SK-N-SH treated with all-trans-retinoic acid at 6 μM for 48 hours (cell line): ENCODE measurements at regions not wholly inside any gene's neighbourhood (a gene's known extent, or its start where the extent isn't known, plus 50 kb on each side); places are given as distances from the start of the nearest gene placed in this dataset.

ENCODE experiments used
- ATAC-seq: fragments of 200-7000 bp; cut with Tn5 transposase; 3 replicates; pipeline ENCODE4 v1.9.1; 2020; ENCODE audit warnings: mild to moderate bottlenecking, moderate library complexity
- ARNTL ChIP-seq: fragments of 450-650 bp; formaldehyde crosslinking; IDR thresholded peaks from 2 replicates; pipeline ENCODE4 v1.5.0; 2020; ENCODE audit warnings: low read depth, mild to moderate bottlenecking, moderate library complexity, borderline replicate concordance
- BACH2 ChIP-seq: fragments of 250-450 bp; sonication (Bioruptor Pico); IDR thresholded peaks from 2 replicates; pipeline ENCODE4 v1.9.0; 2021; ENCODE audit warnings: mild to moderate bottlenecking, borderline replicate concordance
- CSDC2 ChIP-seq: fragments of 250-450 bp; sonication (Bioruptor Pico); IDR thresholded peaks from 2 replicates; pipeline ENCODE4 v1.5.0; 2020; ENCODE audit warnings: mild to moderate bottlenecking, moderate library complexity
- ESRRG ChIP-seq: fragments of 250-450 bp; sonication (Bioruptor Pico); IDR thresholded peaks from 2 replicates; pipeline ENCODE4 v1.6.1; 2021; ENCODE audit warnings: mild to moderate bottlenecking
- ISL1 ChIP-seq: fragments of 250-450 bp; sonication (Bioruptor Pico); IDR thresholded peaks from 2 replicates; pipeline ENCODE4 v2.1.2; 2022; ENCODE audit warnings: mild to moderate bottlenecking, moderate library complexity
- OSR1 ChIP-seq: fragments of 250-450 bp; sonication (Bioruptor Pico); IDR thresholded peaks from 2 replicates; pipeline ENCODE4 v1.8.0; 2022; ENCODE audit warnings: moderate library complexity, mild to moderate bottlenecking, inconsistent platforms
- PPARA ChIP-seq: fragments of 250-450 bp; sonication (Bioruptor Pico); IDR thresholded peaks from 2 replicates; pipeline ENCODE4 v1.5.0; 2020; ENCODE audit warnings: mild to moderate bottlenecking, borderline replicate concordance
- RARB ChIP-seq: fragments of 250-450 bp; sonication (Bioruptor Pico); IDR thresholded peaks from 2 replicates; pipeline ENCODE4 v1.8.0; 2021; ENCODE audit warnings: mild to moderate bottlenecking, moderate library complexity
- SNAI2 ChIP-seq: fragments of 250-450 bp; sonication (Bioruptor Pico); IDR thresholded peaks from 2 replicates; pipeline ENCODE4 v1.5.0; 2020; ENCODE audit warnings: mild to moderate bottlenecking, moderate library complexity
- TCF4 ChIP-seq: fragments of 250-450 bp; sonication (Bioruptor Pico); IDR thresholded peaks from 2 replicates; pipeline ENCODE4 v1.8.0; 2021; ENCODE audit warnings: mild to moderate bottlenecking, moderate library complexity, borderline replicate concordance
- TOX ChIP-seq: fragments of 250-450 bp; sonication (Bioruptor Pico); IDR thresholded peaks from 2 replicates; pipeline ENCODE4 v1.8.0; 2021; ENCODE audit warnings: mild to moderate bottlenecking, moderate library complexity, borderline replicate concordance
- ZC3H10 ChIP-seq: fragments of 250-450 bp; sonication (Bioruptor Pico); IDR thresholded peaks from 2 replicates; pipeline ENCODE4 v1.5.1; 2021; ENCODE audit warnings: mild to moderate bottlenecking, moderate library complexity
- ZFP3 ChIP-seq: fragments of 250-450 bp; sonication (Bioruptor Pico); IDR thresholded peaks from 2 replicates; pipeline ENCODE4 v1.5.0; 2020; ENCODE audit warnings: mild to moderate bottlenecking, moderate library complexity
- ZFP30 ChIP-seq: fragments of 450-650 bp; formaldehyde crosslinking; IDR thresholded peaks from 2 replicates; pipeline ENCODE4 v1.5.0; 2022; ENCODE audit warnings: mild to moderate bottlenecking, moderate library complexity
- ZNF565 ChIP-seq: fragments of 450-650 bp; formaldehyde crosslinking; conservative IDR thresholded peaks from 2 replicates; pipeline ENCODE4 v1.5.0; 2020; ENCODE audit warnings: low read depth, mild to moderate bottlenecking, moderate library complexity
- ZNF70 ChIP-seq: fragments of 450-650 bp; formaldehyde crosslinking; IDR thresholded peaks from 2 replicates; pipeline ENCODE4 v1.5.0; 2020; ENCODE audit warnings: mild to moderate bottlenecking, moderate library complexity
- TF ChIP-seq, protein P1 (sequence below): fragments of 250-450 bp; sonication (Bioruptor Pico); IDR thresholded peaks from 2 replicates; pipeline ENCODE4 v1.5.1; 2020; ENCODE audit warnings: low read depth, mild to moderate bottlenecking, moderate library complexity
- TF ChIP-seq, protein P2 (sequence below): fragments of 250-450 bp; sonication (Bioruptor Pico); IDR thresholded peaks from 2 replicates; pipeline ENCODE4 v1.8.0; 2020; ENCODE audit warnings: mild to moderate bottlenecking, moderate library complexity, borderline replicate concordance
- TF ChIP-seq, protein P3 (sequence below): fragments of 250-450 bp; sonication (Bioruptor Pico); IDR thresholded peaks from 2 replicates; pipeline ENCODE4 v1.5.0; 2020; ENCODE audit warnings: mild to moderate bottlenecking, moderate library complexity
- TF ChIP-seq, protein P4 (sequence below): fragments of 250-450 bp; sonication (Bioruptor Pico); IDR thresholded peaks from 2 replicates; pipeline ENCODE4 v1.8.0; 2021; ENCODE audit warnings: low read depth, mild to moderate bottlenecking, moderate library complexity, borderline replicate concordance

DNA sequence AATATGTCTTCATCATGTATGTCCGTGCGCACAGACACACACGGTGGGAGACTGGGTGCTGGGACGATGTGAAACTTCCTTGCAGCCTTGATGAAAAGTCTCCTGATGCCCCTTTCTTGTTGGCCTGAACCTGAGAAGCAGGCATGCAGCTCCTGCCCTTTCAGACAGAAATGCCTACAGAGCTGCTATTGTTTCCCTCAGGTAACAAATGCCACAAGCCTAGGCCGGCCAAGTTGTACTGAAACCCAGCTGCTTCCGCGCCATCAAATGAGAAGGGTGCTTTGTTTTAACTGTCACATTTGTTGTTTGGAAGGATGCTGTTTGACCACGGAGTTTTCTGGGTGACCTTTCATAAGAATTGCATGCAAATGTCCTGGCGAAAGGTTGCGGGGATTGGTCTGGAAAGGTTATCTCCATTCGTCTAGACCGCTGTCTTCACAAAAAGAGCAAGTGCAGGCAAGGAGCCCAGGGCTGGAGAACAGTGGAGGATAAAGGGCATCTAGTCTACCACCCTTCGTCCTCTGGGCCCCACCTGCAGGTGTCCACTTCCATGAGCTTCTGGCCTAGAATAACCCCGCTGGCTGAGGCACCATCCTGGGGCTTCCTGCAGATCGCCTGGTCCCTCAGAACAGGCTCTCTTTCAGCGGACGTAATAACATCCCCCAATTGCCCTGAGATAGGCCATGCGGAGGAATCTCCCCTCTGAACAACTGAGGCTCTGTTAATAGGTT, 197.2 kb downstream of the SEMA6A start:
- TF ChIP-seq ZFP3 (CRISPR knock-in tag) (no peak), SNAI2 (CRISPR knock-in tag) (no peak), ARNTL (CRISPR knock-in tag) (no peak)
- TF ChIP-seq, protein P1, sequence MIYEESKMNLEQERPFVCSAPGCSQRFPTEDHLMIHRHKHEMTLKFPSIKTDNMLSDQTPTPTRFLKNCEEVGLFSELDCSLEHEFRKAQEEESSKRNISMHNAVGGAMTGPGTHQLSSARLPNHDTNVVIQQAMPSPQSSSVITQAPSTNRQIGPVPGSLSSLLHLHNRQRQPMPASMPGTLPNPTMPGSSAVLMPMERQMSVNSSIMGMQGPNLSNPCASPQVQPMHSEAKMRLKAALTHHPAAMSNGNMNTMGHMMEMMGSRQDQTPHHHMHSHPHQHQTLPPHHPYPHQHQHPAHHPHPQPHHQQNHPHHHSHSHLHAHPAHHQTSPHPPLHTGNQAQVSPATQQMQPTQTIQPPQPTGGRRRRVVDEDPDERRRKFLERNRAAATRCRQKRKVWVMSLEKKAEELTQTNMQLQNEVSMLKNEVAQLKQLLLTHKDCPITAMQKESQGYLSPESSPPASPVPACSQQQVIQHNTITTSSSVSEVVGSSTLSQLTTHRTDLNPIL (CRISPR knock-in tag): no peak
- no peak for ATAC-seq

DNA sequence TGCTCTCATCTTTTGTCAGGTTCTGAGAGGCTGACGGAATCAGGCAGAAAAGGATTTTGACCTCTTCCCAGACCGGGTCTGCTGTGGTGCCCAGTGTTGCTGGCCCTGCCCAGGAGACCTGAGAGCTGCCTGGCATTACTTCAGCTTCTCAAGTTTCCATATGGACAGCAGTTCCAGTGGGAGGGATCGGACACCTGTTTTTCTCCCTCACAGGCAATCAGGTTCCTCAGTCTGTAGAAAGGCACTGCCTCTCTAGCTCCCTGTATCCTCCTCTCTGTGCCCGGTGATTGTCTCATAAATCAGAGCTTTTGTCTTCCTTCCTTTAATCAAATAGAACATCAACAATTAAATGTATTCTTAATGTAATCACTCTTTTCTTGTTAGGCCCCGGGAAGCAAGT, 198.7 kb downstream of the SEMA6A start:
- ATAC-seq: no peak
- no peak for TF ChIP-seq ARNTL (CRISPR knock-in tag)
- TF ChIP-seq, protein P2, sequence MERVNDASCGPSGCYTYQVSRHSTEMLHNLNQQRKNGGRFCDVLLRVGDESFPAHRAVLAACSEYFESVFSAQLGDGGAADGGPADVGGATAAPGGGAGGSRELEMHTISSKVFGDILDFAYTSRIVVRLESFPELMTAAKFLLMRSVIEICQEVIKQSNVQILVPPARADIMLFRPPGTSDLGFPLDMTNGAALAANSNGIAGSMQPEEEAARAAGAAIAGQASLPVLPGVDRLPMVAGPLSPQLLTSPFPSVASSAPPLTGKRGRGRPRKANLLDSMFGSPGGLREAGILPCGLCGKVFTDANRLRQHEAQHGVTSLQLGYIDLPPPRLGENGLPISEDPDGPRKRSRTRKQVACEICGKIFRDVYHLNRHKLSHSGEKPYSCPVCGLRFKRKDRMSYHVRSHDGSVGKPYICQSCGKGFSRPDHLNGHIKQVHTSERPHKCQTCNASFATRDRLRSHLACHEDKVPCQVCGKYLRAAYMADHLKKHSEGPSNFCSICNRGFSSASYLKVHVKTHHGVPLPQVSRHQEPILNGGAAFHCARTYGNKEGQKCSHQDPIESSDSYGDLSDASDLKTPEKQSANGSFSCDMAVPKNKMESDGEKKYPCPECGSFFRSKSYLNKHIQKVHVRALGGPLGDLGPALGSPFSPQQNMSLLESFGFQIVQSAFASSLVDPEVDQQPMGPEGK: no peak
- TF ChIP-seq, protein P3, sequence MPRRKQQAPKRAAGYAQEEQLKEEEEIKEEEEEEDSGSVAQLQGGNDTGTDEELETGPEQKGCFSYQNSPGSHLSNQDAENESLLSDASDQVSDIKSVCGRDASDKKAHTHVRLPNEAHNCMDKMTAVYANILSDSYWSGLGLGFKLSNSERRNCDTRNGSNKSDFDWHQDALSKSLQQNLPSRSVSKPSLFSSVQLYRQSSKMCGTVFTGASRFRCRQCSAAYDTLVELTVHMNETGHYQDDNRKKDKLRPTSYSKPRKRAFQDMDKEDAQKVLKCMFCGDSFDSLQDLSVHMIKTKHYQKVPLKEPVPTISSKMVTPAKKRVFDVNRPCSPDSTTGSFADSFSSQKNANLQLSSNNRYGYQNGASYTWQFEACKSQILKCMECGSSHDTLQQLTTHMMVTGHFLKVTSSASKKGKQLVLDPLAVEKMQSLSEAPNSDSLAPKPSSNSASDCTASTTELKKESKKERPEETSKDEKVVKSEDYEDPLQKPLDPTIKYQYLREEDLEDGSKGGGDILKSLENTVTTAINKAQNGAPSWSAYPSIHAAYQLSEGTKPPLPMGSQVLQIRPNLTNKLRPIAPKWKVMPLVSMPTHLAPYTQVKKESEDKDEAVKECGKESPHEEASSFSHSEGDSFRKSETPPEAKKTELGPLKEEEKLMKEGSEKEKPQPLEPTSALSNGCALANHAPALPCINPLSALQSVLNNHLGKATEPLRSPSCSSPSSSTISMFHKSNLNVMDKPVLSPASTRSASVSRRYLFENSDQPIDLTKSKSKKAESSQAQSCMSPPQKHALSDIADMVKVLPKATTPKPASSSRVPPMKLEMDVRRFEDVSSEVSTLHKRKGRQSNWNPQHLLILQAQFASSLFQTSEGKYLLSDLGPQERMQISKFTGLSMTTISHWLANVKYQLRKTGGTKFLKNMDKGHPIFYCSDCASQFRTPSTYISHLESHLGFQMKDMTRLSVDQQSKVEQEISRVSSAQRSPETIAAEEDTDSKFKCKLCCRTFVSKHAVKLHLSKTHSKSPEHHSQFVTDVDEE: no peak
- TF ChIP-seq RARB (CRISPR knock-in tag): no peak
- no peak for TF ChIP-seq ESRRG (CRISPR knock-in tag)
- TF ChIP-seq, protein P4, sequence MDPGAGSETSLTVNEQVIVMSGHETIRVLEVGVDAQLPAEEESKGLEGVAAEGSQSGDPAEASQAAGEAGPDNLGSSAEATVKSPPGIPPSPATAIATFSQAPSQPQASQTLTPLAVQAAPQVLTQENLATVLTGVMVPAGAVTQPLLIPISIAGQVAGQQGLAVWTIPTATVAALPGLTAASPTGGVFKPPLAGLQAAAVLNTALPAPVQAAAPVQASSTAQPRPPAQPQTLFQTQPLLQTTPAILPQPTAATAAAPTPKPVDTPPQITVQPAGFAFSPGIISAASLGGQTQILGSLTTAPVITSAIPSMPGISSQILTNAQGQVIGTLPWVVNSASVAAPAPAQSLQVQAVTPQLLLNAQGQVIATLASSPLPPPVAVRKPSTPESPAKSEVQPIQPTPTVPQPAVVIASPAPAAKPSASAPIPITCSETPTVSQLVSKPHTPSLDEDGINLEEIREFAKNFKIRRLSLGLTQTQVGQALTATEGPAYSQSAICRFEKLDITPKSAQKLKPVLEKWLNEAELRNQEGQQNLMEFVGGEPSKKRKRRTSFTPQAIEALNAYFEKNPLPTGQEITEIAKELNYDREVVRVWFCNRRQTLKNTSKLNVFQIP (CRISPR knock-in tag): no peak
- no peak for TF ChIP-seq TCF4 (CRISPR knock-in tag)
- TF ChIP-seq BACH2 (CRISPR knock-in tag): no peak
- no peak for TF ChIP-seq ZNF70 (CRISPR knock-in tag)
- TF ChIP-seq ZC3H10 (CRISPR knock-in tag): no peak
- TF ChIP-seq ISL1 (CRISPR knock-in tag): no peak
- no peak for TF ChIP-seq ZNF565 (CRISPR knock-in tag)
- TF ChIP-seq PPARA (CRISPR knock-in tag): no peak
- no peak for TF ChIP-seq ZFP30
- TF ChIP-seq TOX (CRISPR knock-in tag): no peak
- TF ChIP-seq CSDC2: no peak
- TF ChIP-seq, all 23 proteins: peak for 0

DNA sequence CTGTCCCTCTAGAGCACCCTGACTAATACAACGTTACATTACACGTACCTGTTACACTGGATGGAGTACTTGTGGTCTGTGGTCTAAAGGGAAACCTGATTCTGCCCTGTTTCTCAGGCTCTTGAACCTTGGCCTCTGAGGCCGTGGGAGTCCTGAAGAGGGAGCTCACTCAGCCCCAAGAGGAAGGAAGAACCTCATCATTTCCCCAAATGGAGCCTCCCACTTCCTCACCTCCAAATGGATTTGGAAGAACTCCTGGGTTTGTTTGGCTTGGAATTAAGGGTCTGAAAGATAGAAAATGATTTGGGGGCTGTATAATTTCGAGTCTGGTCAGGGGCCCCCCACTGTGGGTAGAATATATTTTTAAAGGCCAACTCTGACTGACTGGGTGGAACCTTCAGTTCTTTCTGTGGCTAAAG, 200.2 kb downstream of the SEMA6A start:
- TF ChIP-seq CSDC2: no peak
- no peak for TF ChIP-seq ESRRG (CRISPR knock-in tag)
- TF ChIP-seq, protein P1 (CRISPR knock-in tag): no peak
- TF ChIP-seq TCF4 (CRISPR knock-in tag): no peak
- no peak for TF ChIP-seq PPARA (CRISPR knock-in tag)
- no peak for TF ChIP-seq RARB (CRISPR knock-in tag)
- TF ChIP-seq OSR1 (CRISPR knock-in tag): no peak
- no peak for ATAC-seq
